Pulmonary artery endothelial cell (primary cell): ENCODE measurements at regions not wholly inside any gene's neighbourhood (a gene's known extent, or its start where the extent isn't known, plus 50 kb on each side); places are given as distances from the start of the nearest gene placed in this dataset.
"Not testable (repeated sequence)": the region's sequence is repeated elsewhere in the genome, so short reads cannot be mapped to it uniquely, and the experiment has no call there.

ENCODE experiments used
- DNase-seq: peaks from one replicate; pipeline ENCODE4 v3.0.0-alpha.2; 2011; ENCODE audit warnings: low read depth, low spot score

DNA sequence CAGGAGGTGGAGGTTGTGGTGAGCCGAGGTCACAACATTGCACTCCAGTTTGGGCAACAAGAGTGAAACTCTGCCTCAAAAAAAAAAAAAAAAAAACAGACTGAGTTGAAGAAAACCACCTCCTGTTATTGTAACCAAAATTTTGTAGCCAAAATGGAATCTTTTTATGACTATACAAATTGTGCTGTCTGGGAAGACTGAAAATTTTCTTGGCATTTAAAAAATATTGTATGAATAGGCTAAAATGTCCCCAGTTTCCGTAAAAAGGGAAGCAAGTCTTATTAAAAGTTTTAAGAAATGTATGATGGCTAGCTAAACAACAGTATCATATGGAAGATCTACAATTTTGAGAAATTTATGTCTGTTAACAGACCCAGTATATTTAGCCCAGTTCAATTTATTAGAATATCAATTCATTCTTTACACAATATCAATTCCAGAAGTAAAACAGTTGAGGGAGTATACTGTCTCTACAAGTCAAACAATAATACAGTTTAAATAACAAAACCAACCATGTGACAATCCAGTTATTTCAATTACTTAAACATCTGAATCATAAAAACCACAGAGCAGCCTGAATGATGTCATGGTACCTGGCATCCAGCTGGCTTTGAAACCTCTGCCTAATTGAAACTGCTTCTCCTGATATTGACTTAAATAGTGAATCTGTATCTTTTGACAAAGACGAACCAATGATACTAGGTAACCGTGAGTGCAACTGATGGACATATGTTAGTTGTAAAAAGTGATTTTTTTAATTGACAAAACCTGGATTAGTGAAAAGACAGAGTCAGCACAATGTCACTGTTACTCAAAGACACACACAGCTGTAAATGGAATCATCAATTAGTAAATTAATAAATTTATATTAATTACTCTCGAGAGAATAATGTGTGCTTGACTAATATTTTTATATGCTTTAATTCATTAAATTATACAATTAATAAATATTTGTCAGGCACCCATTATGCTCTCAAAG lies 166.6 kb upstream of the MARCKS start:
- DNase-seq, result peak; percentile 20

DNA sequence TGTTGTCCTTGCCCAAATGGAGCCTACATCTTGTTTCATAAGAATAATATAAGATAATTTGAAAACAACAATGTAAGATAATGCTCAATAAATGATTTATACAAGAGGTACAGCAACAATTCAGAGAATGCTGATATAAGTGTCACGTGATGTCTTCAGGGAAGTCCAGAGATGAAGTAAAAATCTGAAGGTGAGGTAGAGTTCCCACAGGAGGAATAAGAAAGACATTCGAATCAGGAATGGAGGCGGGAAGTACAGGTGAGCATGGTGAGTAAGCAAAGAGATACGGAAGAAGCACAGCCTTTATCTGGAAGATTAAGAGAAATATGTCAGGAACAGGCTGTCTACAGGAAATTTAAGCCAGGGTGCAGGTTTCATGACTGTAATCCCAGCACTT lies 165.9 kb upstream of the MARCKS start:
- DNase-seq, result no peak

DNA sequence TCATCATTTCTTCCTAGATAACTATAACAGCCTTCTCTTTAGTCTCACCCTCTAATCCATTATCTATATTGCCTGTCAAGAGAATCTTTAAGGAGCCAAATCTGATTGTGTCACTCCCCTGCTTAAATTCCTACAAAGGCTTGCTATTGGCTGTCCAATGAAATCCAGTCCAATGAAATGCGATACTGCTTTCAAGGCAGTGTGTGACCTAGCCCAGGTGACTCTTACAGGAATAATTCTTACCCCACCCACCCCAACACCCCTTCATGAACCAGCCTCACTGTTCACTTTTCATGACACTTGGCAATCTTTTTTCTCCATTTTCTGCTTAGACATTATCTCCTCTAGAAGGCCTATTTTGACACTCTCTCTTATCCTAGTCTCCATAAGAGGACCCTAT lies 163.3 kb upstream of the MARCKS start:
- DNase-seq, result no peak

DNA sequence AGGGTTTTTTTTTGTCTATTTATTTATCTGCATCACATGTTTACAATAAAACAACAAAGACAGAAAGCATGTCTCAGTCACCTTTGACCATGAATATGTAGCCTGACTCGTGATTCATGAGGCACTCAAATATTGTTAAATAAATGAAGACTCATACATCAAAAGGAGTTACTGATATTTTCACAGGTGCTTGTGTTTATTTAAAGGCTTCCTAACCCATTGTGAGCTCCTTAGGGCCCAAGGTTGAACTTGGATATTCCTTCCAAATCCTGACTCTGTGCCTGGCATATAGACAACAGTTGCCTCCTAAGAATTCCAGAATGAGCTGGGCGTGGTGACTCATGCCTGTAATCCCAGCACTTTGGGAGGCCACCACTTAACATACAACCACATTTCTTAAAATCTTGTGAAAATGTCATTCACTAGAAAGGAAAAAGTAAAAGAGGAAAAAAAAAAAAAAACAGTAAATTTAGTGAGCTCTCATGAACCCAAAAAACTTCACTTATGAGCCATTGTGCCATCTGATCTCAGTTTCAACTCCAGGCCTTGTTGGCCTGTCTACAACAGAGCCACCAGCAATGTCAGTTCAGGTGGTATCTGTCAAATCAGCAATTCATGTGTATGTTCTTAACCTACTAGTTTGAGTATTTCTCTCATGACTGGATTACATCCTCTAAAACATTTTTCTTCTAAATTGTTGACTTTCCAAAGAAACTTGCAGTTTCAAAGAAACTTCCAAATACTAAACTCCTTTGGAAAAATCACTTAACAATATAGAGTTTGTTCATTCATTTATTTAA lies 162.7 kb upstream of the MARCKS start:
- DNase-seq, result no peak

DNA sequence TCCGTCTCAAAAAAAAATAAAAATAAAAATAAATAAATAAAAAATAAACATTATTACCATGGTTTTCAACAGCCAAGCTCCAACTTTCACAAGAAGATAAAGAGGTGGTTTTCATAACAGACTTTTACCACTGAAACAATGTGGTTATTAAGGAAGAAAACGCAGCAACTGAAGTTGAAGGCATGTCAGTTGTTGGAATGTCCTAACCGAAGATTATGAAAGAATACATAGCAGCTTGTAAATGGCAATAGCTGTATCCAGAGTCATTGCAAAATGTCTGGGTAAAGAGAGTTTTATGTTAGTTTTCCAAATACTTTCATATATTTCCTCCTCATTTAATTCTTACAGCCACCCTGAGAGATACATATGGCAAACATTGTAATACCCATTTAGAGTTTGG lies 161.6 kb upstream of the MARCKS start:
- DNase-seq, result no peak

DNA sequence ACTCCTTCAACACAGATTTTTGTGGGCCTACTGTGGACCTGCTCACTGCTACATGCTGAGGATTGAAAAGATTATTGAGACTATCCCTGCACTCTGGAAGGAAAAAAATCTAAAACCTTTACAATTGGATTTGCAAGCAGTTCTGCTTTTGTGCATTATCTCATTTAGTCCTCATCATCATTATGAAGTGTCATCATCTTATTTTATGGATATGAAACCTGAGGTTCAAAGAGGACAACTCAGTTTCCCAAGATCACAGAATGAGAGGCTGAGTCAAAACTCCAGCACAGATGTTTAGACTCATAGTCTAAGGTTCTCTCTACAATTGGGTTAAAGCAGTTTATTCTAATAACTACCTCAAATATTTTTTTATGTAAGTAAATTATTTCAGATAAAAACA lies 160.2 kb upstream of the MARCKS start:
- DNase-seq, result no peak

DNA sequence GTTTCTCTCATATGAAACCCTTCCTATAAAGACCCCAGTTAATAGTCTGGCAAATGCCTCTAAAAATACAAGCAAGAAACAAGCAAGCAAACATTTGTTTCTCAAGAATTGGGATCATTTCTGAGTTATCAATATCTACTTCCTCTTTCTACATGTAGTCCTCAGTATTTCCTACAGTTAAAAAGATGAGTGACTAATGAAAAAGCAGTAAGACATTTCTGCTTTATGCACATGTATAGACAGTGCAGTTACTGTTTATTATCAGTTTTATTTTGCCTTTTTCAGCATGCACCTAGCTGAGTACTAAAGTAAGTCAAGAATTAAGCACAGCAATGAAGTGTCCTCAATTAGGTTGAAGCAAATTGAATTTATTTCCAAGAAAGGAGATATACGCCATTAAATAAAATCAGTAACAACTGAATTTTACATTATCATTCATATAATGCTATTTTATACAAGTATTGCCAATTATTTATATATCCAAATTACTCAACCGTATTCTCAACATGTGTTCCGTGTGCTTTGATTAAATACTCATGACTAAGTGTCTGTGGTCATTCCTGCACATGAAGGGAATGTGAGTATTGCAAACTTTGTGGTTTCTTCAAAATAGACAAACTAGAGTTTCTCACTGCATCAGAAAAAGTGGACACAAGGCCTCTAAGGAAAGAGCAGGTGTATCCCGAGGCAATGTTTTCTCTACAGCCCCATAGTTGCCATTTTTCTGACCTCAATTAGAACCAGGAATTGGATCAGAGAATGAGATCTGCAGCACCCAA lies 159.3 kb upstream of the MARCKS start:
- DNase-seq, result no peak

DNA sequence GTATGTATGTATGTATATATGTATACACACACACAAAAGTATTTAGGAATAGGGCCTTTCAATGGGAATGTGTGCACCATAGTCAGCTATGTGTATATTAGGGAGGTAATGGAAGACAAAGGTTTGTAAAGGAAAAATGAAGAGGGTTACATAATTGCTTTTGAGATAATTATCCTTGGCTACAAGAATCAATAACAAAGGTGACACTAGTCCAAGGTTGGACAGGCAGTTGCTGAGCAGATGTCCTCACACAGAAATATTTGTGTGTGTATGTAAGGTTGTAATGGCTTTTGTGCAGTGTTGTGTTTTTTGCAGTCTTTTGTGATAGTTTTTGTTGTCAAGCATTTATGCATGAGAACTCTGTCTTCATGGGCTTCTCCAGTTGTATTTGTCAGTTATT lies 157.9 kb upstream of the MARCKS start:
- DNase-seq, result no peak

DNA sequence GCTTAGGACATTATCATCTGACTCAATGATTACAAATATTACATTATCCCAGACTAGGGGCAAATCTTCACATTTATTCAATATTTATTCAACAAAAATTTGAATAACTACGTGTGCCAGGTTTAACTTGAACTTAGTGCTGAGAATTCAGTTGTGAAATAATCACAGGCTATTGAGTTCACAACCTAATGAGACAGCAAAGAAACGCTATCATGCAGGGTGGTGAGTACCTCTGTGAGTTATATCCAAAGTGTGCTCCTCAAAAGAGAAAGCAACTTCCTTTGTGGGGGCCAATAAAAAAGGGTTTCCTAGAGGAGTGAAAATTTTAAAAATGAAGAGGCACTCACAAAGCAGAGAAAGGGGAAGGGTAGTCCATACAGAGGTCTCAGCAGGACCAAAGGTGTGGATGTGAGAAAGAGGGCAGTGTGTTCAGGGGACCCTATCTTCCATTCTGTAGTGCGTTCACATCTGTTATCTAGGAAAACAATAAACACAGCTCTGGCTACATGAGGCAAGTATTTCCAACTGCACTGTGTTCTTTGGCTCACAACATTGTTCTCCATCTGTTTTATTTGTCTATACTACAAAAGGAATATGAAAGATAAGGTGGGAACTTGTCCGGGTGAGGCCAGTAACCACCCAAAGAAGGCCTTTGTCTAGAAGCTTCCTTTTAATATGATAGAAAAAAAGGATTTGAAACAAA lies 155.4 kb upstream of the MARCKS start:
- no peak for DNase-seq

DNA sequence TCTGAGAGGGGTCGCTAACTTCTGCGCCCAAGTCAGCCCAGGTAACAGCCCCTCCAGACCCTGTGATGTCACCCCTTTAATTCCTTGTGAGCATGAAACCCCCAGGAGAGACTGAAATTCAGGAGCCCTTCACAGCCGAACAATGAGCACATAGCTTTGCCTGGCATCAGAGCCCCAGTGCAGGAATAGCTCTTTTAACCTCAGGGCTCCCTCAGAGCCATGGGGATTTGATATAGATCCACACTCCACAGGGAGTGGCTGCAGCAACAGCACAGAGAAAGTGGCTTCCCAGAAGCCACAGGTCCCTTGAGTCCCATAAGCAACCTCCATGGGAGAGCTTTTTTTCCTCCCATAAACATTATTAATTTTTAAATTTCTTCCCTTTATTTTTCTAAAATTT lies 150.0 kb upstream of the MARCKS start:
- DNase-seq, result no peak

DNA sequence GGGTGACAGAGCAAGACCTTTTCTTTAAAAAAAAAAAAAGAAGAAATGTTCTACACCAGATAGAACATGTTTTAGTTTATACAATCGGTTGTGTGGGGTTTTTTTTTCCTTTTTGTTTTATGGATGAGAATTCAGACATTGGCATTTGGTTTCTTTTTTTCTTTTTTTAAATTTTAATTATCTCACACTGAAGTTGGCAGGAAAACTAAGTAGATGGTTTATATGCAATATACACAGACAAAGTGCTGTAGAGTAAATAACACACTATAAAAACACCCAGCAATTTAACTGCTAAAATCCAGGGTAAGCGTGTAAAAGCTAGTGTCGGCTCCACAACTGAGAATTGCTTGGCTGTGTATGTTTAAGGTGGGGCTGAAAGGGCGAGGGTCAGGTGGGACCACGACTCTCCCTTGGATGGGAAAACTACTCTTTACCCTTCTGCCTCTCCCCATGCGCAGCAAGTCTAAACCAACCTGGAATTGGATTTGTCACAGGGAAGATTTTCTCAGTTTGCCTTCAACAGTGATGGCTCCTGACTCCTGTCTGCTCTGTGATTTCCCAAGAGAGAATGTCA lies 147.1 kb upstream of the MARCKS start:
- no peak for DNase-seq

DNA sequence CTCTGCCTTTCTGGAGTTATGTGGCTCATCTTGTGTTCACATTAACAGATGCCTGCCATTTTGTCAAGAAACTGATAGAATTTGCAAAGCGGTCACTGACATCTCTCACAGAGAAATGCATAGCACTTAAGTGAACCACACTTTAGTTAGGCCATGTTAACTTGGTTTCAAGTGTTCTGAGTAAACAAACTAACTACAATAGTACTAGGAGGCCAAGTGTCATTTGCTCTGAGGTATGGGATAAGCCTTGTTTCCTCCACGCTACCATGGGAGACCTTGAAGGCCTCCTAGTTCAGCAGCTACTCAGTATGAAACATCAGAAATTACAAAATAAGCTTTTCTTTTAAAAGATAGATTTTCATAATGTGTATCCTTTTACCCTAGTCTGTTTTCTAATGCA lies 143.5 kb upstream of the MARCKS start:
- DNase-seq, result no peak

DNA sequence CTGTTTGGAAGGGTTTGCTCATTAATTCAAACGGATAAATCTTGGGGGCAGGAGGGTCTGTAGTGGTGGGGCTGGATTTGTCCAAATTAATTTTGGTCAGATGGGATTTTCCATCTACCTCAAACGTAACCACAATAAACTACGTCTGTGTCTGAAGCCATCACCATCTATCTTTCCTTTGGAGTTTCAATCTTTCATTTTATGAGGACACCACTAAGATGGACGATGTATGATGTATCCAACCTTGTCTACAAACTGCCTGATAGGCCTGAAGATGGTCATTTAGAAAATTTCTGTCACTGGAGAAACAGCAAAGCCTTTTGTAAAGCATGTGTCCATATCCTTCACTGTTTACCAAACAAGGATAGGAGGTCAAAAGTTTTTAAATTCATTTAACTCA lies 138.6 kb upstream of the MARCKS start:
- no peak for DNase-seq

DNA sequence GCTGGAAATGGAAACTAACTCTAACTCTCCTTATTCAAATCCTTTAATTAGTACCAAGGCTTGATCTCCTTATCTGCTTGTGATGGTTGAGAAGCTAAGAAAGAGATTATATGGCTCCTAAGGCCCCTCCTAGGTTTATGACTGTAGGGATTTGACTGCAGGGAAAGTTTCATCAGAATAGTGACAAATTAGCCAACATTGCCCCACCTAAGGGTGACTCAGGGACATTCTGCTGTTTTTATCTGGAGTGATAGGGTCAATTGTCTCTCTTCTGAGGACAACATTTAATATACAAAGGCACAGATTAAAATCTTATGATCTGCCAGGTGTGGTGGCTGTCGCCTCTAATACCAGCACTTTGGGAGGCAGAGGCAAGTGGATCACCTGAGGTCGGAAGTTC lies 138.1 kb upstream of the MARCKS start:
- no peak for DNase-seq

DNA sequence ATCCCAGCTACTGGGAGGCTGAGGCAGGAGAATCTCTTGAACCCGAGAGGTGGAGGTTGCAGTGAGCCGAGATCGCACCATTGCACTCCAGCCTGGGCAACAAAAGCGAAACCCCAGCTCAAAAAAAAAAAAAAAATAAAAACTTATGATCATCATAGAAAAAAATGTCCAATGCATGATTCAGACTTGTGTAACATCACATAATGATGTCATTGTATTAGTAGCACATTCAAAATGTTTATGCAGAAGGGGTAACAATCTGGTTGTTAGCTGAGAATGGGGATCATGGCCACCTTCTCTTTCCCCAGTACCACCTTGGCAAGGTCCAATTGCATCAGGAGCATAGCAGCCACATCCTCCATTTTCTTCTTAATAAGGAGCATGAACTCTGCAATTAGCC lies 137.6 kb upstream of the MARCKS start:
- DNase-seq, result no peak

DNA sequence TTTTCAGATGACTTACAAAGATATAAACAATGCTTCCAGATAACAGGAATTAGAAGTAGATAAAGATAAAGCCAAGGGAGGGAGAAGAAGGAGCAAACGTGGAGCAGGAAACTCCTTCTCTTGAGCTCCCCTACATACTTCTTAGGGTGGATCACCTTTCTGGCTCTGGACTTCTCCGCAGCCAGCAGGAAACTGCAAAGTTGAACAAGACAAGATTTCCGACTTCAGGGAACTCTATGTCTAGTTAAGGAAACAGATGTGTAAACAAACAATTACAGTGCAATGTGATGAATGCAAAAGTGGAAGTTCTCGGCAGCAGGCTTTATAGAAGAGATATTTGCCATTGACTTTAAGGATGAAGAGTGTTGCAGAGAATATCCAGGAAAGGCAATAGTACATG lies 134.0 kb upstream of the MARCKS start:
- DNase-seq, result peak; percentile 78

DNA sequence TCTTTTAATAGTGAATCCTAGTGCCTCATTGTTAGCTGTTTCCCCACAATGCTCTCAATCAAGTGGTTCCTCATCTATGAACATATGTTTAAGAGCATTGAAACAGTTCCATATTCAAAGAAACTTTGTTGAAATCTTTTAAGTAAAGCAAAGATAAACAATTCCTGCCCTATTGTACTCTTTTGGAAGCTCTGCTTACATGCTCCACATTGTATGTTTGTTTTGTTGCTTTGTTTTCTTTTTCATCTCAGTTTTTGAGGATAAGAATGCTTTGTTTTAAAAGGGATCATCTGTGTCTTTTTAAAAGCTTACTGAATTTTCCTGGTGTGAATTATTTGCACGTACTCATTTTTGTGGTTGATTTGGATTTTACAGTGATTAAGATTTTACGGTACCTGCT lies 132.2 kb upstream of the MARCKS start:
- DNase-seq, result not testable (repeated sequence)

DNA sequence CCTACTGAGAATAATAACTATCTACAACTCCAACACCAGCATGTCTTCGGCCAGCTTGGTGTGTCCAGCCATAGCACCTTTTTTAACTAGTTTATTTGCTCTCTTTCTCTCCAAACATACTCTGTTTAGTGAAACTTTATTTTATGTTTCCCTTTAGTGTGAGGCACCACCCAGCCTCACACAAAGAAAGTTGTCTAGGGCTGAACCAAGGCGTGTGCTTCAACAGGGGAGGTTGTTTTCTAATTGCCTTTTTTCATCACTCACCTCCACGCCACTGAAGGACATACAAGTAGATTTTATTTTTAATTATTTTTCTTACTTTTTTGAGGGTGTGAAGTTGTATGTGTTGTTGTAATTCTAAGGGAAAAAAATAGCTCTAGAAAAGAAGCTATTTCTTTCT lies 125.6 kb upstream of the MARCKS start:
- no peak for DNase-seq

DNA sequence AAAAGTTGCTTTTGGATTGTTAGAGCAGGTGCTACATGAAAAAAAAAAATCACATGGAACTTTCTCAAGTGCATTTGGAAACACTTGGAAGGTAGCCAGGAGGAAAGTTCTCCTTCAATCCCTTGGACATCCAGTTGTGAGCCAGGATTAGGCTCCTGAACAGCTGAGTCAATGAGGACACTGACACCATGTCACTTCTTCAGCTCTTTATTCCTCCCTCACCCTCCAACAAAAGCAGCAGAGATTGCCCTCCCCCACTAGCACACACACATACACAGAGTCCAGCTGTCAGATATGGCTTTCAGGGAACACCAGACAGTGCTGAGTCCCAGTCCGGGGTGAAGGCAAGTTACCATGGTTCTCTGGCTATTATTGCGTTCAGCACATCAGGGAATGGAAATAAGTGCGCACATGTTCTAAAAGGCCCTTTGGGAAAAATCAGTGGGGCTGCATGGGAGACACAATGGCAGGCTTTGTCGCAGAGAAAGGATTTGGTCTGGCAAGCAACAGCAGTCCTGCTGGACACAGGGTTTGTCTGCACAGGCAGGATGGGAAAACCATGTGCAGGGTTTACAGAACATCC lies 124.7 kb upstream of the MARCKS start:
- DNase-seq, result no peak

DNA sequence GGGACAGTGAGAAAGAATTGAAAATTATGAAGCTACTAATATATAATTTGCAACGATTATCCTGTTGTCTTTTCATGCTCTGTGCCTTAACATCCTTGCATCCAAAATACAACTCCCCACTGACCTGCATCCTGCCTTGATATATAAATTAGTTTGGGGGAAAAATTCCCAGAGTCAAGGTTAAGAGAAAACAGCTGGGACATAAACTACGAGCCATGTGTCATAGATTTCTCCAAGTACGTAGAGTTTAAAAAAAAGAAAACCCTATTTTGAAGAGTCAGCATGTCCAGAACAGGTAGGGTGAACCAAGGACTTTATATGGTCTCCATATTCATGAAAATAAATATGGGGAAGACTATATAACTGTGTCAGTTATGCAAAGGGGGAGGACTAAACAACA lies 123.8 kb upstream of the MARCKS start:
- DNase-seq, result no peak

DNA sequence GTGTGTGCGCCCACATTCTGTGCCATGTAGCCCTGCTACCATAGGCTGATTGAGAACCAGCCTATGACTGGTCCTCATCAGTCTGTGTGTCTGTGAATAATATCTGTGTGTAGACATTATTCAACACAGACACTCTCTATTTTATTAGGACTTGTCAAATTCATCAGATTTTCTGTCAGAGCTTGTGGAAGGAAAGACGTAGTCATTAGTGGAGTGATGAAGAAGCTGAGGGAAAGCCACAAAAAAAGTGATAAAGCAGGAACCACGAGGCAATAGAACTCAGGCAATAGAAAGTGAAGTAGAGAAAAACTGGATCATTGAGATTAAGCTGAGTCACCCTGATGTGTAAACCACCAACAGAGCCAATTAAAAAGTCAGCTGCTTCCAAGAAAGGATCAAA lies 122.2 kb upstream of the MARCKS start:
- DNase-seq, result no peak
